Stimulated activated CD8-positive, alpha-beta memory T cell treated with anti-CD3 and anti-CD28 coated beads, Interleukin-7, amount 100 ng/mL, for 1 hour (primary cell): ENCODE measurements at regions not wholly inside any gene's neighbourhood (a gene's known extent, or its start where the extent isn't known, plus 50 kb on each side); places are given as distances from the start of the nearest gene placed in this dataset.
"Not testable (repeated sequence)": the region's sequence is repeated elsewhere in the genome, so short reads cannot be mapped to it uniquely, and the experiment has no call there.

Source experiments
- DNase-seq, 2 donors: peaks; one replicate each; pipeline ENCODE4 v3.0.0-alpha.2; 2020; ENCODE audit warnings: low read depth in 2 of 2

DNA sequence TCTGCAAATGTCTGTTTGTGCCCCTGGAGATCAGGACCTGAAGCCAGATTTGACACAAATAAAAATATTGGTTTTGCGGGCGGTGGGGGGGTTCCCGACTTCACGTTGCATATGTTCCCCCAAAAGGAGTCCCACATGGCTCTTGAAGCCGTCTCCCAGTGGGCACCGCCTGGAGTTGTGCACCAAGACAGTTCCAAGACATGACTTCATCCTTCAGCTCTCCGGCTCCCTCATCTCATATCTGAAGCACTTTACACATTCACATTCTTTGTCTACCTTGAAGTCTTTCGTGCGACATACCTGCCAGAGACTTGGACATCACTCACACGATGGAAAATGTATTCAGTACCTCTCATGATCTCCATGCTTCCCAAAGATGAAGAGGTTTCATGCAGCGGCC lies 362.8 kb upstream of the FOXK1 start:
- no peak for DNase-seq

- no peak for DNase-seq
These were observed 356.4 kb upstream of the FOXK1 start for GRCh38 chr7:4325732-4326131.

- no peak for DNase-seq
These were observed 350.4 kb upstream of the FOXK1 start for GRCh38 chr7:4331711-4332110.

- no peak for DNase-seq
These were observed 343.5 kb upstream of the FOXK1 start for GRCh38 chr7:4338556-4338955.

GRCh38 chr7:4343272-4344247 lies 338.5 kb upstream of the FOXK1 start:
- no peak for DNase-seq

DNA sequence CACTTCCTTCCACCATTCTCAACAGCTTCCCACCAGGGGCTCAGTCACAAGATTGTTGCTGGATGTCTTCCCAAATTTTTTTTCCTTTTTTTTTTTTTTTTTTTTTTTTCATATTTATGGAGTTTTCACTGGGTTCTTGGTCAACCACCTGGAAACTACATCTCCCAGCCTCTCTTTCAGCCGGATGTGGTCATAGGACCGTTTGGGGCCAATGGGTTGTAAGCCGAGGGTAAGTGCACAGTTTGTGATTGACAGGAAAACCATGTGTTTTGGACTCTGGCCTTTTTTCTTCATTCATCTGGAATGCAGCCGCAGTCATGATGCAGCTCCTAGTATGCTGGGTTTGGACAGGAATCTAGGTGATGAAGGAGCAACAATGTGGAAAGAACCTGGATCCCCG lies 337.1 kb upstream of the FOXK1 start:
- no peak for DNase-seq

GRCh38 chr7:4352069-4352468 lies 330.0 kb upstream of the FOXK1 start:
- no peak for DNase-seq

- no peak for DNase-seq
These were observed 320.3 kb upstream of the FOXK1 start for GRCh38 chr7:4361774-4362173.

DNA sequence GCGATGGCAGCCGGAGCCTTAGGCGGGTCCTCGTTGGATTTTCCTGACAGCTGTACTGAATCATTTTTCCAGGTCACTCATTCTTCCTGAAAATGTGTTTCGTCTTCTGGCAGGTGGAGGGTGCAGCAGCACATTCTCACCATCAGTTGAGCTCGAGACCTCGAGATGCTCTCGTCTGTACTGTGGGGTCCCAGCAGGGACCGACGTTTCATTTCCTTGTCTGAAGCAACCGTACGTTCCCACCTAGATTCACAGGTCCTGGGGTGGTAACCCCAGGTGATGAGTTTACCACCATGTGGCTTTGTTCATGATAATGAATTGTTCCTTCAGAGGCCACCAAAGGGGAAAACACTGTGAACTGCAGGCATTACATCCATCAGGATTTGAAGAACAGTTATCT lies 298.5 kb upstream of the FOXK1 start:
- DNase-seq: no peak

DNA sequence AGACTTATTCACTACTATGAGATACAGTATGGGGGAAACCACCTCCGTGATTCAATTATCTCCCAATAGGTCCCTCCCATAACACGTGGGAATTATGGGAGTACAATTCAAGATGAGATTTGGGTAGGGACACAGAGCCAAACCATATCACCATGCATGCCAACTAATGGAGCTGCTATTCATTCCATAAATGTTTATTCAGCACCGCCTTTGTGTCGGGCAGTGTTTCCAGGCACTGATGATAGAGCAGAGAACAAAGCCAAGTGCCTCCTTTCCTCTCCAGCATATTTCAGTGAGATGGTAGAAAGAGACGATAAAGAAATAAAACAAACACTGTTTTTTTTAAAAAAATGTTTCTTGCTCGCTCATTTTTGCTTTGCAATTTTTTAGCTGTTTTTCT lies 295.9 kb upstream of the FOXK1 start:
- DNase-seq: no peak

DNA sequence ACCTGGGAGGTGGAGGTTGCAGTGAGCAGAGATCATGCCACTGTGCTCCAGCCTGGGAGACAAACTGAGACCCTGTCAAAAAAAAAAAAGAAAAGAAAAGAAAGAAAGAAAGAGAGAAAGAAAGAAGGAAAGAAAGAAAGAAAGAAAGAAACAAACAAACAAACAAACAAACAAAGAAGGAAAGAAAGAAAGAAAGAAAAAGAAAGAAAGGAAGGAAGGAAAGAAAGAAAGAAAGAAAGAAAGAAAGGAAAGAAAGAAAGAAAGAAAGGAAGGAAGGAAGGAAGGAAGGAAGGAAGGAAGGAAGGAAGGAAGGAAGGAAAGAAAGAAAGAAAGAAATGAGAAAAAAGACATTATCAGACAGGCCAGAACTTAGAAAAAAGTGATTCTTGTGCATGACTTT lies 291.0 kb upstream of the FOXK1 start:
- not testable (repeated sequence) for DNase-seq

GRCh38 chr7:4394736-4395135 lies 287.4 kb upstream of the FOXK1 start:
- DNase-seq: no peak

GRCh38 chr7:4399121-4399520 lies 283.0 kb upstream of the FOXK1 start:
- no peak for DNase-seq

GRCh38 chr7:4399596-4399995 lies 282.5 kb upstream of the FOXK1 start:
- DNase-seq: no peak

DNA sequence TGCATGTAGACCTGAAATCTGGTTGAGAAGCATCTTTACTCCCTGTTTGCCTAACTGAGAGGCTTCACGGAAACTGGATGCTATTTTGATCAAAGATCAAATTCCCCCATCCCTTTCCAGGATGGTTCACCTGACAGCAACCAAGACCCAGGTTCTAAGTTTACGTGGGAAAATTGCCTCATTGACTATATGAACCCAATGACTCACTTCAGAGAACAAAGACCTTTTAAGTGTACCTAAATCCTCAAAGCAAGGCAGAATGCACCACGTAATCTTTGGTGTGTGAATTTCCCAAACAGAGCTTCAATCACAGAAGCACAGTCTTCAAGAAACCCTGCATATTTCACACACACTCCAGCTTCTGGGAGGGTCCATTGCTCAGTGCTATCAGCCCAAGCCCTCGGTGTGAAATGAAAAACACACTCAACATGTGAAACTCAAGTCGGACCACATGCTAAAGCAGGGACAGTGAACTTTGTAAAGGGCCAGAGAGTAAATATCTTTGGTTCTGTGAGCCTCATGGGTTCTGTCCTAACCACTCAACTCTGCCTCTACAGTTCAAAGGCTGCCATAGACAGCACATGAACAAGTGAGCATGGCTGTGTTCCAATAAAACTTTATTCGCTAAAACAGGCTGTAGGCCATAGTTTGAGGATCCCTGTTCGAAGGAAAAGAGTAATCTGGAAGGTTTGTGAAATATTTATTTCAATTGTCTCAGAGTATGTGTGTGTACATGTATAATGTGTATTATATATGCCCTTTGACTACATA lies 275.6 kb upstream of the FOXK1 start:
- no peak for DNase-seq

DNA sequence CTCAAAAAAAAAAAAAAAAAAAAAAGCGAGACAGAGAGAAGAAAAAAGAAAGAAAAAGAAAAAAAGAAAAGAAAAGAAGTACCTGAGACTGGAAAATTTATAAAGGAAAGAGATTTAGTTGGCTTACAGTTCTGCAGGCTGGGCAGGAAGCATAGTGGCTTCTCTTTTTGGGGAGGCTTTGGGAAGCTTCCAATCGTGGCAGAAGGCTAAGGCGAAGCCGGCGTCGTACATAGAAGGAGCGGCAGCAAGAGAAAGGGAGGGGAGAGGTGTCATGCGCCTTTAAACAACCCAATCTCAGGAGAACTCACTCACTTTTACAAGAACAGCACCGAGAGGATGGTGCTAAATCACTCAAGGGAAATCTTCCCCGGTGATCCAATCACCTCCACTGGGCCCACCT lies 272.1 kb upstream of the FOXK1 start:
- no peak for DNase-seq

DNA sequence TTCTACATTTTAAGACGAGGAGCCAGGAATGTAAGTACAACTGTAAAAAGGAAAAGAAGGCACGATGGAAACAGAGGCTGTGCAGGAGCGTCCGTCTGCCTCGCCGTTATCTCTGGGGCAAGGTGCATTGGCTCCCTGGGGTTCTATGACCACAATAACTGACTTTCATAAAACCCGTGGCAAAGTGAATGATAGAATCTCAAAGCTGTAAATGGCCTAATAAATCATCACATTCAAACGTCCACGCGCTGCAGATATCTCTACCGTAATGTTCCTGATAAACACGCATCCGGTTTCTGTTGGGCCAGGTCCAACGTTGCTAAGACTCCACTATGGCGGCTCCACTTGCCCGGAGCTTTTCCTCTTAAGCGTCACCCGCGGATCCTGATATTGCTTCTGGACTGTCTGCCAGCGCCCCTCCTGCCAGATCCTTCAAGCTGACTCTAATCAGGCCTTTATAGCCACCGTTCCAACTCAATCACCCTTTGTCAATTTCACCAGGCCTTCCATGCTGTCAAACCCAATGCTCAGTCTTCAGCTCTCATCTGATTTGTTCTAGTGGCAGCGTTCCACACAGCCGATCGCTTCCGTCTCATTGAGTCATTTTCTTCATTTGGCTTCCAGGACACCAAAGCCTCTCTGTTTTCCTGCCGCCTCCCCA lies 265.6 kb upstream of the FOXK1 start:
- no peak for DNase-seq

GRCh38 chr7:4428526-4428925 lies 253.6 kb upstream of the FOXK1 start:
- DNase-seq: no peak

DNA sequence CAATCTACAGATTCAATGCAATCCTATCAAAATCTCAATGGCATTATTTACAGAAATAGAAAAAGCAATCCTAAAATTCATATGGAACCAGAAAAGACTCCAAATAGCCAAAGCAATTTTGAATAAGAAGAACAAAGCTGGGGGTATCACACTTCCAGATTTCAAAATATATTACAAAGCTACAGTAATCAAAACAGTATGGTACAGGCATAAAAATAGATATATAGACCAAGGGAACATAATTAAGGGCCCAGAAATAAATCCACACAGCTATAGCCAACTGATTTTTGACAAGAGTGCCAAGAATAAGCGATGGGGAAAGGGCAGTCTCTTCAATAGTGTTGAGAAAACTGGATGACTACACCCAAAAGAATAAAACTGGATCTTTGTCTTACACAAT lies 251.9 kb upstream of the FOXK1 start:
- no peak for DNase-seq

DNA sequence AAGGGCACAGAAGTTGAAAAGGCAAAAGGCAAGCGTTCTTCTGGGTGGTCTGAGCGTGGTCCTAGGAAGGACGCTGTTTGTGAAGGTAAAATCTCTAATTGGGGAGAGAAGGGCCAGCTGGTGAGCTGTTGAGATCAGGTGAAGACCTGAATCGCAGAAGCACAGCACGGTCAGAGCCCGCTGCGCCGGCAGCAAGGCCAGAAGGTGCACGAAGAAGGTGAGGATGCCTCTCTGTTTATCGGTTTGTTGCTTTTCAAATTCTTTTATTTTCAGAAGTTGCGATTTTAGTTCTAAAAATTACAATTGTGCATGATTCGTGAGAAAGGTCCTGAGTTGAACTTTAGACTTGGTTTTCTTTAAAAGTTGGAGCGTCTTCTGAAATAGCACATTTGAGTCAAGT lies 247.8 kb upstream of the FOXK1 start:
- DNase-seq: no peak

DNA sequence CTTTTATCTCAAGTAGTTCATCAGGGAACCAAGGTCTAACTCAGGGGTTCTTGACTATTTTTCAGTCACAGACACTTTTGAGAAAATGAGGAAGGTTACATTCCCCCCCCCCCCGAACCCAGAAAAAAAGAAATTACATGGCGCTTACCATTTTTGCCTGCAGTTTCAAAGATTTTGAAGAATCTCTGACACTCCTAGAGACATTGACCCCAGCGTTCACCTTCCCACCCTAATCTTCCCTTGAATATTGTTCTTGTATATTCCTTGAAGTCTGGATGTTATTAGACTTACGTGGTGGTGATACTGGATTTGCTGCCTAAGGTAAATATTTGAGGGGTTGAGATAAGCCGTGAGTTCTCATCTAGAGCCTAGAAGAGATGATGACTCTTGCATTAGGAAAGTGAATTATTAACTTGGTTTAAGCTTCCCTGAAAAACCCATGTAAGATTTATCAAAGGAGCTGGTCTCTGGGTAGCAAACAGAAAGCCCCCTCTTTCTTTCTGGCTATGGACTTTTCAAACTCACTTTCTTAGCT lies 245.7 kb upstream of the FOXK1 start:
- no peak for DNase-seq

GRCh38 chr7:4436936-4437335 lies 245.2 kb upstream of the FOXK1 start:
- DNase-seq: no peak
